ENCODE measurements at regions not wholly inside any gene's neighbourhood (a gene's known extent, or its start where the extent isn't known, plus 50 kb on each side); places are given as distances from the start of the nearest gene placed in this dataset.
"Not testable (repeated sequence)": the region's sequence is repeated elsewhere in the genome, so short reads cannot be mapped to it uniquely, and the experiment has no call there.

DNA sequence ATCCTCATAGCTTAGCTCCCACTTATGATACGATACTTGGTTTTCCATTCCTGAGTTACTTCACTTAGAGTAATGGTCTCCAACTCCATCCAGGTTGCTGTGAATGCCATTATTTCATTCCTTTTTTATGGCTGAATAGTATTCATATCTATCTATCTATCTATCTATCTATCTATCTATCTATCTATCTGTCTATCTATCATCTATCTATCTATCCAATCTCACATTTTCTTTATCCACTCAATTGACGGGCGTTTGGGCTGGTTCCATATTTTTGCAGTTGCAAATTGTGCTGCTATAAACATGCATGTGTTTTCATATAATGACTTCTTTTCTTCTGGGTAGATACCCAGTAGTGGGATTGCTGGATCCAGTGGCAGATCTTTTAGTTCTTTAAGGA is 65.4 kb upstream of the NXPH1 start:
- not testable (repeated sequence) for TF ChIP-seq EP300 (conservative IDR thresholded peaks at IDR 0.05; ENCODE audit: poor library complexity, severe bottlenecking); TAF1 (IDR thresholded peaks at IDR 0.05; ENCODE audit: low read depth); EZH2 (IDR thresholded peaks at IDR 0.05; ENCODE audit: borderline replicate concordance, insufficient read depth, low read length, poor library complexity, severe bottlenecking); POLR2AphosphoS5 (IDR thresholded peaks at IDR 0.05); MXI1 (conservative IDR thresholded peaks at IDR 0.05; ENCODE audit: poor library complexity, severe bottlenecking); SMC3 (conservative IDR thresholded peaks at IDR 0.05; ENCODE audit: poor library complexity)
- TF ChIP-seq, protein P1, sequence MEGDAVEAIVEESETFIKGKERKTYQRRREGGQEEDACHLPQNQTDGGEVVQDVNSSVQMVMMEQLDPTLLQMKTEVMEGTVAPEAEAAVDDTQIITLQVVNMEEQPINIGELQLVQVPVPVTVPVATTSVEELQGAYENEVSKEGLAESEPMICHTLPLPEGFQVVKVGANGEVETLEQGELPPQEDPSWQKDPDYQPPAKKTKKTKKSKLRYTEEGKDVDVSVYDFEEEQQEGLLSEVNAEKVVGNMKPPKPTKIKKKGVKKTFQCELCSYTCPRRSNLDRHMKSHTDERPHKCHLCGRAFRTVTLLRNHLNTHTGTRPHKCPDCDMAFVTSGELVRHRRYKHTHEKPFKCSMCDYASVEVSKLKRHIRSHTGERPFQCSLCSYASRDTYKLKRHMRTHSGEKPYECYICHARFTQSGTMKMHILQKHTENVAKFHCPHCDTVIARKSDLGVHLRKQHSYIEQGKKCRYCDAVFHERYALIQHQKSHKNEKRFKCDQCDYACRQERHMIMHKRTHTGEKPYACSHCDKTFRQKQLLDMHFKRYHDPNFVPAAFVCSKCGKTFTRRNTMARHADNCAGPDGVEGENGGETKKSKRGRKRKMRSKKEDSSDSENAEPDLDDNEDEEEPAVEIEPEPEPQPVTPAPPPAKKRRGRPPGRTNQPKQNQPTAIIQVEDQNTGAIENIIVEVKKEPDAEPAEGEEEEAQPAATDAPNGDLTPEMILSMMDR (IDR thresholded peaks at IDR 0.05; ENCODE audit: poor library complexity, severe bottlenecking): not testable (repeated sequence)
- TF ChIP-seq, protein P2, sequence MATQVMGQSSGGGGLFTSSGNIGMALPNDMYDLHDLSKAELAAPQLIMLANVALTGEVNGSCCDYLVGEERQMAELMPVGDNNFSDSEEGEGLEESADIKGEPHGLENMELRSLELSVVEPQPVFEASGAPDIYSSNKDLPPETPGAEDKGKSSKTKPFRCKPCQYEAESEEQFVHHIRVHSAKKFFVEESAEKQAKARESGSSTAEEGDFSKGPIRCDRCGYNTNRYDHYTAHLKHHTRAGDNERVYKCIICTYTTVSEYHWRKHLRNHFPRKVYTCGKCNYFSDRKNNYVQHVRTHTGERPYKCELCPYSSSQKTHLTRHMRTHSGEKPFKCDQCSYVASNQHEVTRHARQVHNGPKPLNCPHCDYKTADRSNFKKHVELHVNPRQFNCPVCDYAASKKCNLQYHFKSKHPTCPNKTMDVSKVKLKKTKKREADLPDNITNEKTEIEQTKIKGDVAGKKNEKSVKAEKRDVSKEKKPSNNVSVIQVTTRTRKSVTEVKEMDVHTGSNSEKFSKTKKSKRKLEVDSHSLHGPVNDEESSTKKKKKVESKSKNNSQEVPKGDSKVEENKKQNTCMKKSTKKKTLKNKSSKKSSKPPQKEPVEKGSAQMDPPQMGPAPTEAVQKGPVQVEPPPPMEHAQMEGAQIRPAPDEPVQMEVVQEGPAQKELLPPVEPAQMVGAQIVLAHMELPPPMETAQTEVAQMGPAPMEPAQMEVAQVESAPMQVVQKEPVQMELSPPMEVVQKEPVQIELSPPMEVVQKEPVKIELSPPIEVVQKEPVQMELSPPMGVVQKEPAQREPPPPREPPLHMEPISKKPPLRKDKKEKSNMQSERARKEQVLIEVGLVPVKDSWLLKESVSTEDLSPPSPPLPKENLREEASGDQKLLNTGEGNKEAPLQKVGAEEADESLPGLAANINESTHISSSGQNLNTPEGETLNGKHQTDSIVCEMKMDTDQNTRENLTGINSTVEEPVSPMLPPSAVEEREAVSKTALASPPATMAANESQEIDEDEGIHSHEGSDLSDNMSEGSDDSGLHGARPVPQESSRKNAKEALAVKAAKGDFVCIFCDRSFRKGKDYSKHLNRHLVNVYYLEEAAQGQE (IDR thresholded peaks at IDR 0.05; ENCODE audit: borderline replicate concordance): not testable (repeated sequence)
